ENCODE measurements at regions not wholly inside any gene's neighbourhood (a gene's known extent, or its start where the extent isn't known, plus 50 kb on each side); places are given as distances from the start of the nearest gene placed in this dataset.

- TF ChIP-seq POLR2A (IDR thresholded peaks at IDR 0.05; ENCODE audit: extremely low read depth, insufficient read length) (no peak), MYC (IDR thresholded peaks at IDR 0.05; ENCODE audit: low read depth, low read length) (no peak)
These were observed 304.5 kb downstream of the TTLL7 start for GRCh38 chr1:83694449-83694848.

Measured in NB4 (cell line).